ENCODE measurements at regions not wholly inside any gene's neighbourhood (a gene's known extent, or its start where the extent isn't known, plus 50 kb on each side); places are given as distances from the start of the nearest gene placed in this dataset.

DNA sequence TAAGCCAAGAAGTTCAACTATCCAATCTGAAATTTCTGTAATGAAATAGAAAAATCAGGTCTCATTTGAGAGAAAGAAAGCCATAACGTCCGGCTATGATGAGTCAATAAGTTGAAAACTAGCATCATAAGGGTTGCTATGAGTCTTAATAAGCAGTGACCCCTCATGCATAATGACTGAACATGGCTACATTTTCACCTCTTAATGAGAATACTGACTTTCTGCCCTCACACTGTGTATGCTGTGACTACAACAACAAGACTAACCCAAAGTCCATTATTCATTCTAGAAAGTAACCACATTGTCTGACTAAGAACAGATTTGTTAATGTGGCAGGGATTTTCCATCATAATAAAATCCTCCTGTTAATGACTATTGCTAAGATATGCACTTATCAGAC, 884.0 kb upstream of the CADM2 start:
- Mint-ChIP-seq H3K36me3 (ENCODE audit: insufficient read depth in 1 of 3, low read depth in 3 of 3) (peaks cover 2 to 32% (median 9%) of the 10 kb centered on the region in 3 experiments; a peak in 6 of 7 replicates), H3K4me3 (no peak overlapping the region), H3K9me3 (peaks cover 13 to 22% of the 10 kb centered on the region in 2 experiments), H3K4me1 (peaks cover 9 to 50% of the 10 kb centered on the region in 2 experiments), H3K27me3 (ENCODE audit: low read depth) (peaks cover 6% of the 10 kb centered on the region), H3K27ac (no peak overlapping the region)
- no peak overlapping the region for H4K8ac ChIP-seq (replicated peaks; ENCODE audit: insufficient read length, low read depth, low read length)
- peaks cover 16% of the 10 kb centered on the region for H3K9me3 ChIP-seq (ENCODE audit: control insufficient read depth, low read depth, low read length)
- H3K79me1 ChIP-seq (ENCODE audit: insufficient read depth, low read depth, low read length, poor library complexity, severe bottlenecking), result no peaks in the 10 kb centered on the region
- H2BK15ac ChIP-seq (ENCODE audit: low read depth, low read length), result no peak overlapping the region
- H3K14ac ChIP-seq (ENCODE audit: insufficient read depth, low read length), result no peak overlapping the region
- no peak overlapping the region for H3T11ph ChIP-seq (ENCODE audit: low read length)
- no peak overlapping the region for H2BK120ac ChIP-seq (ENCODE audit: low read depth, low read length, poor library complexity, severe bottlenecking)
- no peak overlapping the region for H2BK5ac ChIP-seq (ENCODE audit: insufficient read length, low read length)
- no peak overlapping the region for H2BK12ac ChIP-seq (ENCODE audit: insufficient read length, low read depth, low read length)
- no peak overlapping the region for H3K23ac ChIP-seq (ENCODE audit: insufficient read length, low read depth, low read length)
- H3K4me1 ChIP-seq (ENCODE audit: insufficient read depth, low read length), result no peaks in the 10 kb centered on the region
- H3K27ac ChIP-seq (ENCODE audit: insufficient read length, low read depth, low read length), result no peak overlapping the region
- no peak for DNase-seq
- H3K23me2 ChIP-seq (ENCODE audit: insufficient read length, low read depth, low read length, poor library complexity, severe bottlenecking), result no peaks in the 10 kb centered on the region
- H3K4me2 ChIP-seq (ENCODE audit: insufficient read depth, insufficient read length, low read length), result no peak overlapping the region
- H3K18ac ChIP-seq (ENCODE audit: insufficient read length, low read depth, low read length), result no peak overlapping the region
- H3K27me3 ChIP-seq (ENCODE audit: insufficient read depth, low read length), result no peaks in the 10 kb centered on the region
- no peak overlapping the region for H4K5ac ChIP-seq (ENCODE audit: insufficient read length, low read depth, low read length)
- H4K20me1 ChIP-seq (ENCODE audit: control insufficient read depth, insufficient read depth, insufficient read length), result no peaks in the 10 kb centered on the region
- H3K9ac ChIP-seq (ENCODE audit: extremely low read depth, insufficient read length, low read length), result no peak overlapping the region
- H2AFZ ChIP-seq (ENCODE audit: low read length), result no peak overlapping the region
- WGBS (ENCODE audit: extremely low coverage, insufficient read length, low lambda C conversion rate), result no CpG with 5 or more reads among the region's 2 CpGs
- H3K79me2 ChIP-seq (ENCODE audit: insufficient read depth, low read length), result no peaks in the 10 kb centered on the region
- H2BK20ac ChIP-seq (ENCODE audit: low read depth, low read length, poor library complexity, severe bottlenecking), result no peak overlapping the region
- H3K56ac ChIP-seq (ENCODE audit: insufficient read length, low read depth, low read length), result no peak overlapping the region
- no peak overlapping the region for H4K91ac ChIP-seq (ENCODE audit: insufficient read length, low read depth, low read length)
- no peak overlapping the region for H3K4ac ChIP-seq (ENCODE audit: low read depth, low read length)
- TF ChIP-seq CTCF (conservative IDR thresholded peaks at IDR 0.05), result no peak
- H2AK5ac ChIP-seq (ENCODE audit: insufficient read length, low read length), result no peak overlapping the region
